ENCODE measurements at regions not wholly inside any gene's neighbourhood (a gene's known extent, or its start where the extent isn't known, plus 50 kb on each side); places are given as distances from the start of the nearest gene placed in this dataset.
"Not testable (repeated sequence)": the region's sequence is repeated elsewhere in the genome, so short reads cannot be mapped to it uniquely, and the experiment has no call there.

DNA sequence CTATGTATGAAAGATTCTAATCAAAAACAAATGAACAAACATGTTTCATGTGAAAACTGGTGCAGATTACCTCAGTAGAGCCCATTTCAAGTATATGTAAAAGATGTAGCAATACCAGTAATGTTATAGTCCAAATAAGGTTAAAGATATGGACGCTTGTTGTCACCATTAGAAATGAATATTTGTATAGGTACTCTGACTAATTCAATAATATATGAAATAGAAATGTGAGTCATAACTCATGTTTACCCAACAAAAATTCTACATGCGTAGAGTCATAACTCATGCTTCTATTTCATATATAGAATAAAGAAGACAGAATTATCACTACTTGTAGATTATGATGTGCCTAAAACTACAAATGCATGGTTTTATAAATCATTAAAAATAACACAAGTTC, 739.1 kb upstream of the DIAPH2 start:
- Histone ChIP-seq H3K27ac (no peak overlapping the region), H3K9me3 (no peaks in the 10 kb centered on the region), H3K4me3 (no peak overlapping the region), H3K27me3 (replicated peaks; ENCODE audit: insufficient read depth) (no peaks in the 10 kb centered on the region), H3K36me3 (no peaks in the 10 kb centered on the region), H3K4me1 (ENCODE audit: control insufficient read depth in 1 of 2, low read depth in 2 of 2) (no peaks in the 10 kb centered on the region)
- DNase-seq (ENCODE audit: low spot score) (no peak), ATAC-seq (ENCODE audit: insufficient number of reproducible peaks, low FRiP score, low read depth) (no peak)
- TF ChIP-seq, protein P1, sequence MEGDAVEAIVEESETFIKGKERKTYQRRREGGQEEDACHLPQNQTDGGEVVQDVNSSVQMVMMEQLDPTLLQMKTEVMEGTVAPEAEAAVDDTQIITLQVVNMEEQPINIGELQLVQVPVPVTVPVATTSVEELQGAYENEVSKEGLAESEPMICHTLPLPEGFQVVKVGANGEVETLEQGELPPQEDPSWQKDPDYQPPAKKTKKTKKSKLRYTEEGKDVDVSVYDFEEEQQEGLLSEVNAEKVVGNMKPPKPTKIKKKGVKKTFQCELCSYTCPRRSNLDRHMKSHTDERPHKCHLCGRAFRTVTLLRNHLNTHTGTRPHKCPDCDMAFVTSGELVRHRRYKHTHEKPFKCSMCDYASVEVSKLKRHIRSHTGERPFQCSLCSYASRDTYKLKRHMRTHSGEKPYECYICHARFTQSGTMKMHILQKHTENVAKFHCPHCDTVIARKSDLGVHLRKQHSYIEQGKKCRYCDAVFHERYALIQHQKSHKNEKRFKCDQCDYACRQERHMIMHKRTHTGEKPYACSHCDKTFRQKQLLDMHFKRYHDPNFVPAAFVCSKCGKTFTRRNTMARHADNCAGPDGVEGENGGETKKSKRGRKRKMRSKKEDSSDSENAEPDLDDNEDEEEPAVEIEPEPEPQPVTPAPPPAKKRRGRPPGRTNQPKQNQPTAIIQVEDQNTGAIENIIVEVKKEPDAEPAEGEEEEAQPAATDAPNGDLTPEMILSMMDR (IDR thresholded peaks at IDR 0.05): no peak

DNA sequence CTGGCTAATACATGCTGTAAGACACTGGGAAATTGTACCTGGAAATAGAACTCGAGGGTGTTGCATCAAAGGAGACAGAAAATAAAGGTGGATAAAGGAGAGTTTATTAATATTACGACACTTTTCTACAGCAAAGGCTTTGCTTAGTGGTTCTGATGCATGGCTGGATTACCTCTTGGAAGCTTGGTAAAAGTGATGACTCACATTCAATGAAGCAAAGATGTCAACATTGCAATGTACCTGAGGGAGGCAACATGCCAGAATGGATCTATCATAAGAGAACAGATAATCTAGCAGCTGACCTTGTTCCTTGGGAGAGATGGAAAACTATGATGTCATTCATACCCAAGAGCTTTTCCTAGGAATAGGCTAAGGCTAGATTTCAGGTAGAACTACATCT, 735.1 kb upstream of the DIAPH2 start:
- H3K4me3 ChIP-seq: no peak overlapping the region
- no peaks in the 10 kb centered on the region for H3K9me3 ChIP-seq
- TF ChIP-seq, protein P1 (IDR thresholded peaks at IDR 0.05): no peak
- DNase-seq (ENCODE audit: low spot score) (no peak), ATAC-seq (ENCODE audit: insufficient number of reproducible peaks, low FRiP score, low read depth) (no peak)
- no peaks in the 10 kb centered on the region for H3K36me3 ChIP-seq
- H3K27ac ChIP-seq: no peak overlapping the region
- H3K27me3 ChIP-seq (replicated peaks; ENCODE audit: insufficient read depth): no peaks in the 10 kb centered on the region
- no peaks in the 10 kb centered on the region for H3K4me1 ChIP-seq (ENCODE audit: control insufficient read depth in 1 of 2, low read depth in 2 of 2)

DNA sequence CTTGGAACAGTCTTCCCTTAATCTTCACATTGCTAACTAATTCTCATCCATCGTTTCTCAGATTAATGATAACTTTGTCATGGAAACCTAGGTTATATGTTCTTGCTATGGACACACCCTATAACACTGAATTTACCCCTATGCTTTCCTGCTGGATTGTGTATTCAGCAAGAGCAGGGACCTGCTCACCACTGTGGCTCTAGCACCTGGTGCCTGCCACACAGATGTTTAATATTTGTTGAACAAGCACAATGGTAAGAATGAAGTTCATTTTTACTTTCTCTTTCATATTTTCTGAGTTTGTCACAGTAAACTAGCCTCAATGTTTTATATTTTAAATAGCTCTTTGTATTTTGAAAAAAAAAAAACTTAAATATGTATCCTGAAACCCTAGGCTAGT, 734.0 kb upstream of the DIAPH2 start:
- DNase-seq (ENCODE audit: low spot score) (no peak), ATAC-seq (ENCODE audit: insufficient number of reproducible peaks, low FRiP score, low read depth) (no peak)
- H3K27me3 ChIP-seq (replicated peaks; ENCODE audit: insufficient read depth): no peaks in the 10 kb centered on the region
- no peaks in the 10 kb centered on the region for H3K9me3 ChIP-seq
- no peak overlapping the region for H3K27ac ChIP-seq
- TF ChIP-seq, protein P1 (IDR thresholded peaks at IDR 0.05): no peak
- no peaks in the 10 kb centered on the region for H3K36me3 ChIP-seq
- H3K4me3 ChIP-seq: no peak overlapping the region
- no peaks in the 10 kb centered on the region for H3K4me1 ChIP-seq (ENCODE audit: control insufficient read depth in 1 of 2, low read depth in 2 of 2)

DNA sequence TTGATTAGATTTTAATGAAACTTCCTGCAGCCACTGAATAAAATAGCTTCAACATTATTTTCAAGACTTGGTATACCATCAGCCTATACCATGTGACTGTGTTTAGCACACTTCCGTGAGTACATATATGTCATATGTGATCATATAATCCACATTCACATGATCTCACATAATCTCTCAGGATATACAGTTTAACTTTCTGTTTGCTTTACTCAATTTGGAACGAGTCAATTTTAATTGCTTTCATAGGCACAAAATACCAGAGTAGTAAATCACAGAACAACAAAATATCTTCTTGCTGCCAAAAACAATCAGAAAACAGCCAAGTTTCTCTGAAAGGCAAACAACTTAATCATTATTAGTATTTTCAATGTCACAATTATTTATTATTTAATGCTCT, 731.1 kb upstream of the DIAPH2 start:
- Histone ChIP-seq H3K27me3 (replicated peaks; ENCODE audit: insufficient read depth) (no peaks in the 10 kb centered on the region), H3K4me3 (no peak overlapping the region), H3K36me3 (no peaks in the 10 kb centered on the region), H3K27ac (no peak overlapping the region), H3K4me1 (ENCODE audit: control insufficient read depth in 1 of 2, low read depth in 2 of 2) (no peaks in the 10 kb centered on the region), H3K9me3 (no peaks in the 10 kb centered on the region)
- no peak for ATAC-seq (ENCODE audit: insufficient number of reproducible peaks, low FRiP score, low read depth)
- TF ChIP-seq, protein P1 (IDR thresholded peaks at IDR 0.05): no peak
- no peak for DNase-seq (ENCODE audit: low spot score)

DNA sequence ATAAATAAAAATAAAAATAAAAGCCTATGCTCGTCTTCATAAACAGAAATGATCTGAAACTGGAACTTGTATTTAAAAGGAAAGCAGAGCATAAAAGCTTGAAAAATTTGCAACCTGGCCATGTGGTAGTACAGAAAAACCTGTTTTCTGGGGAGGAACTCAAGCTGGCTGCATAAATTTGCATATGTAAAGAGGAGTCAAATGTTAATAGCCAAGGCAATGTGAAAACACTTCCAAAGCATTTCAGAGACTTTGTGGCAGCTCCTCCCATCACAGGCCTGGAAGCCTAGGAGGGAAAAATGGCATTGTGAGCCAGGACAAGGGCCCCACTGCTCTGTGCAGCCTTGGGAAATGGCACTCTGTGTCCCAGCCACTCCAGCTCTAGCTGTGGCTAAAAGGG, 727.9 kb upstream of the DIAPH2 start:
- no peak overlapping the region for H3K4me3 ChIP-seq
- DNase-seq (ENCODE audit: low spot score): no peak
- H3K36me3 ChIP-seq: no peaks in the 10 kb centered on the region
- H3K9me3 ChIP-seq: no peaks in the 10 kb centered on the region
- H3K27ac ChIP-seq: no peak overlapping the region
- no peaks in the 10 kb centered on the region for H3K4me1 ChIP-seq (ENCODE audit: control insufficient read depth in 1 of 2, low read depth in 2 of 2)
- TF ChIP-seq, protein P1 (IDR thresholded peaks at IDR 0.05): no peak
- H3K27me3 ChIP-seq (replicated peaks; ENCODE audit: insufficient read depth): no peaks in the 10 kb centered on the region
- no peak for ATAC-seq (ENCODE audit: insufficient number of reproducible peaks, low FRiP score, low read depth)

DNA sequence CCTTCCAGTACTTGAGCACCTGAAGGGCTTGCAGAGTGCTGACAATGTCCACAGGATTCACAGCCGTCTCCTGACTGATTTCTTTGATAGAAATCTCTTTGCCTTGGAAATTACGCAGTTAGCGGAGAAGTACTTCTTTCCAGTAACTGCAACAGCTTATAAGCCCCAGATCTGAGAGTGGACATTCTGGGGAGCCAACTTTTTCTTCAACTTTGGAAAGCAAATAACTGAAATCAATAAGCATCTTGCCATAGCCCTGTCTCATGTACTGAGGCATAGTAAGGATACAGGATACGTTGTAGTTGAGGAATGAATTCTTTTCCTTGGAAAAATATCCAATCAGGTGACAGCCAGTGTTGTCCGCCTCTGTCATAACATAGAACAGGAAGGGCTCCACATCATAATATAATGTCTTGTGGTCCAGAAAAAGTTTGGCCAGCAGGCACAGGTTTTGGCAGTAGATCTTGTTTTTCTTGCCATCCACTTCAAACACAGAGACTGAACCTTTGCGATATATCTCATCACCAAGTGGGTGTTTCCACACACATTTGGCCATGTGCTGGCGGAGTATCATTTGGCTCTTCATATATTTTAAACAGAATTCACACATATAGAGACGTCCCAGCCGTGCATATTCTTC, 711.1 kb upstream of the DIAPH2 start:
- H3K4me1 ChIP-seq (ENCODE audit: control insufficient read depth in 1 of 2, low read depth in 2 of 2); H3K9me3 ChIP-seq; DNase-seq (ENCODE audit: low spot score); H3K27ac ChIP-seq; ATAC-seq (ENCODE audit: insufficient number of reproducible peaks, low FRiP score, low read depth); H3K27me3 ChIP-seq (replicated peaks; ENCODE audit: insufficient read depth); H3K4me3 ChIP-seq; H3K36me3 ChIP-seq: not testable (repeated sequence)

Measured in thoracic aorta (tissue), 2 donors.